A673 (cell line): ENCODE measurements at regions not wholly inside any gene's neighbourhood (a gene's known extent, or its start where the extent isn't known, plus 50 kb on each side); places are given as distances from the start of the nearest gene placed in this dataset.

Experiments
- BruUV-seq: library from RNA; stranded (reverse); fragments of 400-500 nt; replicated peaks from 2 replicates; lab custom pipeline; 2021; lab: Mats Ljungman, UMichigan
- CTCF ChIA-PET: fragments of 300-600 bp; sonication (Branson Sonifier 250); formaldehyde crosslinking; loops from one replicate; lab custom pipeline; 2022; ENCODE audit warnings: antibody characterized with exemption; lab: Charles Lee
- POLR2A ChIA-PET: fragments of 300-600 bp; sonication (Branson Sonifier 250); formaldehyde crosslinking; loops from one replicate; lab custom pipeline; 2022; ENCODE audit warnings: antibody characterized with exemption; ENCODE audit not compliant: low non-redundant PET; lab: Charles Lee
- DNase-seq: peaks from one replicate; pipeline ENCODE4 v3.0.0-alpha.2; 2015; ENCODE audit warnings: low spot score
- H3K27ac ChIP-seq: fragments of 200-600 bp; sonication (generic); 2 replicates; pipeline ENCODE4 v1.5.1; 2016; ENCODE audit warnings: mixed run types, low read depth, mild to moderate bottlenecking, mixed read lengths, antibody characterized with exemption, low read length; ENCODE audit not compliant: poor library complexity, severe bottlenecking
- H3K27me3 ChIP-seq: fragments of 200-600 bp; sonication (generic); replicated peaks from 2 replicates; pipeline ENCODE4 v1.6.1; 2017; ENCODE audit warnings: mixed run types, low read depth, mild to moderate bottlenecking, mixed read lengths, antibody characterized with exemption, low read length; ENCODE audit not compliant: insufficient read depth, poor library complexity
- H3K36me3 ChIP-seq: fragments of 200-600 bp; sonication (generic); 2 replicates; pipeline ENCODE4 v1.6.1; 2016; ENCODE audit warnings: mixed run types, mild to moderate bottlenecking, mixed read lengths, antibody characterized with exemption, low read length; ENCODE audit not compliant: insufficient read depth, poor library complexity, severe bottlenecking
- H3K4me1 ChIP-seq: fragments of 200-600 bp; sonication (generic); 2 replicates; pipeline ENCODE4 v1.6.1; 2017; ENCODE audit warnings: mixed run types, mild to moderate bottlenecking, mixed read lengths, antibody characterized with exemption, low read length; ENCODE audit not compliant: insufficient read depth, poor library complexity, severe bottlenecking
- H3K4me3 ChIP-seq: fragments of 200-600 bp; sonication (generic); 2 replicates; pipeline ENCODE4 v1.5.1; 2016; ENCODE audit warnings: low read depth, mixed run types, mild to moderate bottlenecking, mixed read lengths, low read length; ENCODE audit not compliant: poor library complexity, severe bottlenecking
- H3K9me3 ChIP-seq: fragments of 200-600 bp; sonication (generic); 2 replicates; pipeline ENCODE4 v1.6.1; 2016; ENCODE audit warnings: mixed run types, low read depth, mild to moderate bottlenecking, mixed read lengths, antibody characterized with exemption, low read length; ENCODE audit not compliant: poor library complexity, severe bottlenecking
- CTCF ChIP-seq: fragments of 300-800, 200-600 bp; sonication (generic); conservative IDR thresholded peaks from 2 replicates; pipeline ENCODE4 v1.5.1; 2017; ENCODE audit warnings: low read depth, mild to moderate bottlenecking, antibody characterized with exemption, low read length, moderate library complexity, mixed read lengths
- EZH2 ChIP-seq: fragments of 200-600 bp; sonication (generic); IDR thresholded peaks from 2 replicates; pipeline ENCODE4 v1.6.1; 2017; ENCODE audit warnings: borderline replicate concordance, low read depth, mild to moderate bottlenecking, mixed read lengths, antibody characterized with exemption, low read length; ENCODE audit not compliant: poor library complexity, severe bottlenecking
- intact Hi-C: fragments of 100-400 bp; cut with micrococcal nuclease; formaldehyde crosslinking; loops from one replicate; pipeline ENCODE4 v1.10.0; 2022; ENCODE audit not compliant: unreplicated experiment

- H3K4me3 ChIP-seq = no peak overlapping the region
- intact Hi-C loops = no loop called here
- no peak for TF ChIP-seq CTCF
- TF ChIP-seq EZH2 = no peak
- CTCF ChIA-PET = no interaction called here
- H3K4me1 ChIP-seq = no peaks in the 10 kb centered on the region
- H3K9me3 ChIP-seq = no peaks in the 10 kb centered on the region
- H3K36me3 ChIP-seq = no peaks in the 10 kb centered on the region
- BruUV-seq = no TSS peak
- H3K27me3 ChIP-seq = no peaks in the 10 kb centered on the region
- H3K27ac ChIP-seq = no peak overlapping the region
- POLR2A ChIA-PET = no interaction called here
- no peak for DNase-seq
Observed at GRCh38 chr3:76177610-76178009, 392.3 kb upstream of the ZNF717 start.

- no peak for TF ChIP-seq CTCF
- TF ChIP-seq EZH2 = no peak
- intact Hi-C loops = no loop called here
- no peaks in the 10 kb centered on the region for H3K9me3 ChIP-seq
- no TSS peak for BruUV-seq
- no peaks in the 10 kb centered on the region for H3K4me1 ChIP-seq
- no peak overlapping the region for H3K27ac ChIP-seq
- H3K36me3 ChIP-seq = no peaks in the 10 kb centered on the region
- H3K4me3 ChIP-seq = no peak overlapping the region
- DNase-seq = no peak
- POLR2A ChIA-PET = no interaction called here
- CTCF ChIA-PET = no interaction called here
- no peaks in the 10 kb centered on the region for H3K27me3 ChIP-seq
Observed at GRCh38 chr3:76178412-76178811, 393.1 kb upstream of the ZNF717 start.

- POLR2A ChIA-PET = no interaction called here
- CTCF ChIA-PET = no interaction called here
- H3K27me3 ChIP-seq = no peaks in the 10 kb centered on the region
- no peaks in the 10 kb centered on the region for H3K36me3 ChIP-seq
- no peak overlapping the region for H3K27ac ChIP-seq
- TF ChIP-seq CTCF (no peak), EZH2 (no peak)
- no peaks in the 10 kb centered on the region for H3K9me3 ChIP-seq
- H3K4me3 ChIP-seq = no peak overlapping the region
- BruUV-seq = no TSS peak
- intact Hi-C loops = no loop called here
- DNase-seq = no peak
- H3K4me1 ChIP-seq = no peaks in the 10 kb centered on the region
Observed at GRCh38 chr3:76181213-76181612, 395.9 kb upstream of the ZNF717 start.
